Cardiac septum (tissue), 1 donor: ENCODE measurements at regions not wholly inside any gene's neighbourhood (a gene's known extent, or its start where the extent isn't known, plus 50 kb on each side); places are given as distances from the start of the nearest gene placed in this dataset.

ENCODE experiments used
- DNase-seq: peaks from one replicate; pipeline ENCODE4 v3.0.0-alpha.2; 2020; ENCODE audit warnings: low spot score
- intact Hi-C: fragments of 100-400 bp; cut with DNase I; formaldehyde crosslinking; loops from one replicate; pipeline ENCODE4 v1.14.0; 2022
- donor health status: DM: no; HTN: no; CAD: no.

- intact Hi-C loops = no loop called here
- no peak for DNase-seq
Measured at GRCh38 chr4:81634766-81635549, 163.3 kb upstream of the RASGEF1B start.

GRCh38 chr4:81634165-81634564 lies 162.5 kb upstream of the RASGEF1B start:
- DNase-seq = no peak
- intact Hi-C loops = no loop called here

DNA sequence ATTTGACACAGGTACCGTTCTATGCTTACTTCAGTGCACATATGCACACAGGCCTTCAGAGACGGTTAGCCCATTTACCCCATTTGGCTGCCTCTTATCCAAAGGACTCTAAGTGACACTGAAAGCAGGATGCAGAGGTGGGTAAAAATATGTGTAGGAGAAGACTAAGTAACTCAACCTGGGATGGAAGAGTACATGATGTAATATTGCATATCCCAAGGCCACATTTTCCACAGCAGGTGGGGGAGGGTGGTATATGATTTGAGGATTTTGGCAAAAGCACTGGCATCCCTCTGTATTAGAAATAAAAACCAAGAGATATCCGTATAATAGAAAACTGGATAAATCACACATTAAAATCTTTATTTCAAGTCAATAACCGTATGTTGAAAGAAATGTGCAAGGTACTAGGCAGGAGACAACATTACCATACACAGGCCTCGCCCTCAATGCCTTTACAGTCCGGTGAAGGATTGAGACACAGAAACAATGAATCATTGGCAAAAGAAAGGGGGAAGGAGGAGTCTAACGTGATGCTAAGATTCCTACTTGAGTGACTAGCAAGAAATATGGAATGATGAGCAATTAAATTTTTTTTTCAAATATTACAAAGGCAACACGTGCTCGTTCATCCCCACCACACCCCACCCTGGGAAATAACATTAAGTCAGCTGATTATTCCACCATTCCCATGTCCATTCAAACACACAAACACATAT lies 161.0 kb upstream of the RASGEF1B start:
- intact Hi-C loops = no loop called here

GRCh38 chr4:81631958-81632441 lies 160.3 kb upstream of the RASGEF1B start:
- intact Hi-C loops = no loop called here
- no peak for DNase-seq

More for the DNA sequence above, 161.0 kb upstream of the RASGEF1B start:
- DNase-seq = no peak

- intact Hi-C loops = no loop called here
- no peak for DNase-seq
Measured at GRCh38 chr4:81629366-81629765, 157.7 kb upstream of the RASGEF1B start.

DNA sequence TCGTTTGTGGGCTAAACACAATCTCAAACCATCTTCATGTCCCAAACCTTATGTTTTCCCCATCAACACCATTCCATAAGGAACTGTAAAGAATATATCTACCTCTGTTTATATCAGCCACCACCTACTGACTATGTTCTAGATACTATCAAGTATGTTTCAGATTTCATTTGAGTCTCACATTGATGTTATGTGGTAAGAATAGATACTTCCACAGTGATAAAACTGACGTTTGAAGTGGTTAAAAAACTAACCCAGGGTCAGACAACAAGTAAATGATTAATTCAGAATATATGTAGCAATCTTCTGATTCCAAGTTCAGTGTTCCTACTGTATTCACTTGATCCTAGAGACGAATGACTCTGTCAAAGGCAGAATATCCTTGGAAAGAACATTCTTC lies 156.8 kb upstream of the RASGEF1B start:
- intact Hi-C loops = no loop called here
- no peak for DNase-seq

DNA sequence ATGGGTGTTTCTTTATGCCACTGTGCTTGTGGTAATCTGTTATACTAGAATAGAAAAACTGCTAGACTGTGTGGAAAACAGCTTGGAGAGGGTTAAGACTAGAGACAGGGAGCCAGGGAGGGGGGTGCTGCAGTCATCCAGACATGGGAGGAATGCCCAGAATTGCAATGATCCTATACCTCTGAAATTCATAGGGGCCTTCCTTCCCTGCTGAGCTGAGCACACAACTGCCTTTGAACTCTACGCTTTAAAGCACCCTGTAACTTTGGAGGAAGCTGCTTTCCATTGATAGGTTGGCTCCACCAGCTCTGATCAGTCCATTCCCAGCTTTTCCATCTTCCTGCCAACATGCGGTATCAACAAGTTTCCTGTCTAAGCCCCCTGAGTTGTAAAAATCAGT lies 155.9 kb upstream of the RASGEF1B start:
- DNase-seq = no peak
- intact Hi-C loops = no loop called here

- DNase-seq = no peak
- intact Hi-C loops = no loop called here
Measured at GRCh38 chr4:81626851-81627250, 155.1 kb upstream of the RASGEF1B start.

GRCh38 chr4:81625422-81626417 lies 154.0 kb upstream of the RASGEF1B start:
- intact Hi-C loops = no loop called here
- no peak for DNase-seq

DNA sequence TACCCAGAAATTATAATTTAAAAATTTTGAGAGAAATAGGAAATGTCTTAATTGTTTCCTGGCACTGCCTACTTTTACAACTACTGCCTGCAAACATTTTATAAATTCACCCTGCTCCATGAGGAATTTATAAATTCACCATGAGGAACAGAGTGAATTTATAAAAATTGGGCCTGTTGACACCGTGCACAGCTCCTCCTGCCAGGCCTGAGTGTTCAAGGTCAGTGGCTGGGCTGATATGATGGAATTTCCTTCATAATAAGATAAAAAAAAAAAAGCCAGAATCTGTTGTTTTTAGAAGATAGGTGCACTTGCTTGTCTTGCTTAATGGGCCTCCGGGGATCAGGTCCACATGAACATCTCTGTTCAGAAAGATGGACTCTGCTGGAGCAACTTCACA lies 151.7 kb upstream of the RASGEF1B start:
- no peak for DNase-seq
- intact Hi-C loops = no loop called here

GRCh38 chr4:81622474-81623184 lies 150.9 kb upstream of the RASGEF1B start:
- intact Hi-C loops = no loop called here
- DNase-seq = no peak

DNA sequence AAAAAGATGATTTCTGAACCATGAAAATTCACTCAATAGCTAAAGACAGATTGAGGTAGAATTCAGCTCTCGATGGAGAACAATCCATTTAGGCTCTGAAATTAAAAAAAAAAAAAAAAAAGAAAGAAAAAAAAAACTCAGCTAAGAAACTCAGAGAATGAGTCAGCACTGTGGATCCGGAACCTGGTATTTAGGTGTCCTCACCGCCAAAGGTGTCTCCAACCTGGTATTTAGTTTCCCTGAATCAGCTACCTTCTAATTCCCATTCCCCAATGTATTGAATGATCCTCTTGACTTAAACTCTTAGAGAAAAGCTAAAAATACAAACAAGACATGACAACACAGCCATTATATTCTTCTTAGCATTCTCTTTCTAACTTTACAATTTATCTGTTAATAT lies 150.3 kb upstream of the RASGEF1B start:
- no peak for DNase-seq
- intact Hi-C loops = no loop called here

GRCh38 chr4:81621490-81621889 lies 149.8 kb upstream of the RASGEF1B start:
- intact Hi-C loops = no loop called here
- DNase-seq = no peak

GRCh38 chr4:81620442-81620841 lies 148.7 kb upstream of the RASGEF1B start:
- DNase-seq = no peak
- intact Hi-C loops = no loop called here

DNA sequence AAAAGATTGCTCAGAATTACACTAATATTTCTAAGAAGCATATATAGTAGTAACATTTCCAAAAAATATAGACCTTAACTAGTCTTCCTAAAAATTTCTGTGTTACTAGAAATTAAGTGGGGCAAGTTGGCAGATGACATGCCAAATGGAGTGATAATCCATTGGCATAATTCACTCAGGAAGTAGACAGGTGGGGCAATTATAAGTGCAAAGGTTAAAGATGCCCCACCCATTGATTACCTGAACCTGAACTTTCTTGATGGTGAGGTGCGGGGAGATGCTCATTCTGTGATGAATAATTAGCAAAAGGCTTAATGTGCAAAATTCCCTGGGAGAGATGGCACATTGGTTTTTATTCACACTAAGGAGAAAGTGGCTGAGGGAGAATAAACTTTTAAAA lies 145.8 kb upstream of the RASGEF1B start:
- intact Hi-C loops = no loop called here

DNA sequence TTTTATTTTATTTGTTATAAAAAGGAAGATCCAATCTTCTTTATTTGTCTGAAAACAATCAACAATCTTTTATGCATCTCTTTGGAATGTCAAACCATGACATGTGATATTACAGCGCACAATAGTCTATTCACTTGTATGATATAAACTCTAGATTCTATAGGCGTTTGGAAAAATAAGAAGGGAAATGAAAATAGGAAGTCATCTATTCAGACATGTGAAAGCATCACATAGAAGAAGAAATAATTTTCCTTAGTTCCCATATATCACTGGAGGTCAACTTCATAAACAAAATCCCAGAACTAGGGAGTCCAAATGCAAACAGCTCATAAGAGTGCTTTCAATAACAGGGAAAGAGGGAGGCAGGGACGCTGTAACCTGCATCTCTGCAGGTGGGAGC lies 139.5 kb upstream of the RASGEF1B start:
- DNase-seq = no peak
- intact Hi-C loops = no loop called here

More for the DNA sequence above, 145.8 kb upstream of the RASGEF1B start:
- no peak for DNase-seq

GRCh38 chr4:81609844-81610243 lies 138.1 kb upstream of the RASGEF1B start:
- intact Hi-C loops = loop anchor here (10.0 kb wide), 1 partner anchor 235 kb away; no protein-coding TSS in a partner anchor
- DNase-seq = no peak

DNA sequence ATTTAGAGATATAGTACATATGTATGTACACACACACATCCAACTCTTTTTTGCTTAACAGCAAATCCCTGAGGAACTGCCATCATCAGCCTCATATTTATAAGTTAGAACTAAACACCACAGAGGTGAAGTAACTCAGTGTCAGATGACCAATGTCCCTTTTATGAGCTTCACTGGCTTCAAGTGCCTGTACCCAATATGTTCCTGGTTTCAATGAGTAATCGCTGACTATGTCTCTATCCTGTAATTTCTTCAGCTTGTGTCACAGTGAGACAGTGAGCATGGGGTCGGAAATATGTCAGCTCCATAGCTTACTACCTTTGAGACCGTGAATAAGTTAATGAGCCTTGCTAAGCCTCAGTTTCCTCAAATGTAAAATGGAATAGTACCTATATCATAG lies 136.2 kb upstream of the RASGEF1B start:
- intact Hi-C loops = loop anchor here (10.0 kb wide), 1 partner anchor 237 kb away; no protein-coding TSS in a partner anchor
- no peak for DNase-seq
